Heart left ventricle (tissue), 13 donors: ENCODE measurements at regions not wholly inside any gene's neighbourhood (a gene's known extent, or its start where the extent isn't known, plus 50 kb on each side); places are given as distances from the start of the nearest gene placed in this dataset.

ENCODE experiments used
- POLR2A ChIP-seq, 2 donors: fragments of 450-650 bp; IDR thresholded peaks; one replicate each; pipeline ENCODE4 v1.6.1; 2017; ENCODE audit warnings: antibody characterized with exemption in 2 of 2, mild to moderate bottlenecking in 2 of 2, moderate library complexity in 2 of 2
- TF ChIP-seq, protein P1 (sequence below), 12 donors: fragments of 200-600 bp; sonication (generic) in 4 of 12; IDR thresholded peaks; one replicate each; pipeline versions ENCODE4 v1.5.0 to v1.8.0; 2018 to 2022; ENCODE audit warnings: antibody characterized with exemption in 12 of 12, mild to moderate bottlenecking in 5 of 12
- donor health status: ischemic (EF 13 %, LVEDD 7.1; RV severe dilation, severe dysfunction).
- donor health status: DM: no; HTN: yes; CAD: no.
- donor health status: DM: no; HTN: no; CAD: no.
- donor health status: ischemic (EF 25% LVEDD 6.9; RV normal size, moderate dysfunction).
- donor health status: ischemic (EF 25% LVEDD 5.7; RV mildly dilated, moderate dysfunction).
- donor health status: ischemic (EF 35%, LVEDD 5.7; RV mildly dilated, moderate dysfunction).
- donor health status: nonischemic (EF 11% LVEDD 7.7; RV severe dilation, severe dysfunction).
- donor health status: DM: yes; HTN: yes; CAD: no.
- donor health status: PGD.
- donor health status: ischemic (EF 29% LVEDD 5.4; RV normal size, mild dysfunction).
- donor health status: nonischemic (EF 23%, LVEDD 6.1; RV moderate dilation, normal function).

- TF ChIP-seq, protein P1, sequence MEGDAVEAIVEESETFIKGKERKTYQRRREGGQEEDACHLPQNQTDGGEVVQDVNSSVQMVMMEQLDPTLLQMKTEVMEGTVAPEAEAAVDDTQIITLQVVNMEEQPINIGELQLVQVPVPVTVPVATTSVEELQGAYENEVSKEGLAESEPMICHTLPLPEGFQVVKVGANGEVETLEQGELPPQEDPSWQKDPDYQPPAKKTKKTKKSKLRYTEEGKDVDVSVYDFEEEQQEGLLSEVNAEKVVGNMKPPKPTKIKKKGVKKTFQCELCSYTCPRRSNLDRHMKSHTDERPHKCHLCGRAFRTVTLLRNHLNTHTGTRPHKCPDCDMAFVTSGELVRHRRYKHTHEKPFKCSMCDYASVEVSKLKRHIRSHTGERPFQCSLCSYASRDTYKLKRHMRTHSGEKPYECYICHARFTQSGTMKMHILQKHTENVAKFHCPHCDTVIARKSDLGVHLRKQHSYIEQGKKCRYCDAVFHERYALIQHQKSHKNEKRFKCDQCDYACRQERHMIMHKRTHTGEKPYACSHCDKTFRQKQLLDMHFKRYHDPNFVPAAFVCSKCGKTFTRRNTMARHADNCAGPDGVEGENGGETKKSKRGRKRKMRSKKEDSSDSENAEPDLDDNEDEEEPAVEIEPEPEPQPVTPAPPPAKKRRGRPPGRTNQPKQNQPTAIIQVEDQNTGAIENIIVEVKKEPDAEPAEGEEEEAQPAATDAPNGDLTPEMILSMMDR (IDR thresholded peaks at IDR 0.05), result no peak
- no peak for TF ChIP-seq POLR2A (IDR thresholded peaks at IDR 0.05)
These were observed 57.6 kb upstream of the PRKG2 start for GRCh38 chr4:81272671-81273070.
